ENCODE measurements at regions not wholly inside any gene's neighbourhood (a gene's known extent, or its start where the extent isn't known, plus 50 kb on each side); places are given as distances from the start of the nearest gene placed in this dataset.
"Not testable (repeated sequence)": the region's sequence is repeated elsewhere in the genome, so short reads cannot be mapped to it uniquely, and the experiment has no call there.

GRCh38 chr12:11542599-11542998, 106.9 kb upstream of the ETV6 start:
- H3K27ac Mint-ChIP-seq (ENCODE audit: unreplicated experiment) = no peak overlapping the region
- H3K4me1 Mint-ChIP-seq (ENCODE audit: low read depth) = peaks cover 27% of the 10 kb centered on the region
- no peaks in the 10 kb centered on the region for H3K36me3 Mint-ChIP-seq (ENCODE audit: low read depth)
- DNase-seq (ENCODE audit: low spot score) = no peak
- TF ChIP-seq CTCF (IDR thresholded peaks at IDR 0.05) = no peak
- H3K9me3 Mint-ChIP-seq (ENCODE audit: low read depth) = no peaks in the 10 kb centered on the region
- no peak overlapping the region for H3K4me3 Mint-ChIP-seq (ENCODE audit: unreplicated experiment)
- no peaks in the 10 kb centered on the region for H3K27me3 Mint-ChIP-seq (ENCODE audit: low read depth)

GRCh38 chr12:11543457-11544158, 105.9 kb upstream of the ETV6 start:
- no peak for TF ChIP-seq CTCF (IDR thresholded peaks at IDR 0.05)
- no peak overlapping the region for H3K27ac Mint-ChIP-seq (ENCODE audit: unreplicated experiment)
- no peak for DNase-seq (ENCODE audit: low spot score)
- peaks cover 27% of the 10 kb centered on the region for H3K4me1 Mint-ChIP-seq (ENCODE audit: low read depth)
- no peaks in the 10 kb centered on the region for H3K27me3 Mint-ChIP-seq (ENCODE audit: low read depth)
- H3K36me3 Mint-ChIP-seq (ENCODE audit: low read depth) = no peaks in the 10 kb centered on the region
- no peaks in the 10 kb centered on the region for H3K9me3 Mint-ChIP-seq (ENCODE audit: low read depth)
- H3K4me3 Mint-ChIP-seq (ENCODE audit: unreplicated experiment) = no peak overlapping the region

DNA sequence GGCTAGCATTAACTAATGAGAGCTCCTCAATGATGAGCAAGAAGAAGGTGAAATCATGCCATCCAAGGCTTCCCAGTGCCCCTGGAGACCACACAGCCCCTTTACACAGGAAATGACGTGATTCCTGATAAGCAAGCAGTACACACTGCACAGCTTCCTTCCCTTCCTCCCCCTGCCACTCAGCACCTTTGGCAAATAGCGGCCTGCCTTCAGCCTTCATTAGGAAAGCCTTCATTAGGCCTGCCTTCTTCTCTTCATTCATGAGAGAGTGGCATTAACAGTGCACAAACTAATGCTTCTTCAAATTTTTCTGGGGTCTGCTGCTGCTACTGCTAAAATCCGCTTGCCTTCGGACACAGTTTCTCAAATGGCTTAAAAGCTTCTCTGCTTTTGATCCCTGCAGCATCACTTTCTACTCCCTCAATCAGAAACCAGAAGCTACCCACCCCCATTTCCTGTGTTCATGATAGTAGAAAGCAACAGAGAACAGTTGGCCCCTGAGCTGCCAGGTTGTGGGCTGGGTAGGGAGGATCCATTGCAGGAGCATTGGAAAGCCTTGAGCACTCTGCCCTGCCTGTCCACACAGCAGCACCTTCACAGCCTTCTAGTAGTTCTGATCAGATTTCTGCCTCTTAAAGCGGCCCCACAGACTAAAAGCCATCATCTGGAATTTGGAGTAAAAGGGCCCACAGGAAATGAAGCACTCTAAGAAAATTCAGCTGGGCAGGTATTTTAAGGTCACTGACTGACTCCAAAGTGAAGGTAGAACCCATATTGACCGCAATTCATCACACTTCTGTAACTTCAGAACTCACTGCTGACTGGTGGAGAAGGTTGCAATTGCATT, 103.8 kb upstream of the ETV6 start:
- H3K4me1 Mint-ChIP-seq (ENCODE audit: low read depth) = peaks cover 27% of the 10 kb centered on the region
- H3K9me3 Mint-ChIP-seq (ENCODE audit: low read depth) = no peaks in the 10 kb centered on the region
- no peak for TF ChIP-seq CTCF (IDR thresholded peaks at IDR 0.05)
- H3K4me3 Mint-ChIP-seq (ENCODE audit: unreplicated experiment) = no peak overlapping the region
- H3K36me3 Mint-ChIP-seq (ENCODE audit: low read depth) = no peaks in the 10 kb centered on the region
- DNase-seq (ENCODE audit: low spot score) = no peak
- no peaks in the 10 kb centered on the region for H3K27me3 Mint-ChIP-seq (ENCODE audit: low read depth)
- H3K27ac Mint-ChIP-seq (ENCODE audit: unreplicated experiment) = no peak overlapping the region

- not testable (repeated sequence) for H3K27me3 Mint-ChIP-seq (ENCODE audit: low read depth); H3K9me3 Mint-ChIP-seq (ENCODE audit: low read depth); H3K36me3 Mint-ChIP-seq (ENCODE audit: low read depth); DNase-seq (ENCODE audit: low spot score); H3K4me3 Mint-ChIP-seq (ENCODE audit: unreplicated experiment); H3K27ac Mint-ChIP-seq (ENCODE audit: unreplicated experiment)
- H3K4me1 Mint-ChIP-seq (ENCODE audit: low read depth) = peaks cover 27% of the 10 kb centered on the region
Measured at GRCh38 chr12:11546582-11547270, 102.7 kb upstream of the ETV6 start.

DNA sequence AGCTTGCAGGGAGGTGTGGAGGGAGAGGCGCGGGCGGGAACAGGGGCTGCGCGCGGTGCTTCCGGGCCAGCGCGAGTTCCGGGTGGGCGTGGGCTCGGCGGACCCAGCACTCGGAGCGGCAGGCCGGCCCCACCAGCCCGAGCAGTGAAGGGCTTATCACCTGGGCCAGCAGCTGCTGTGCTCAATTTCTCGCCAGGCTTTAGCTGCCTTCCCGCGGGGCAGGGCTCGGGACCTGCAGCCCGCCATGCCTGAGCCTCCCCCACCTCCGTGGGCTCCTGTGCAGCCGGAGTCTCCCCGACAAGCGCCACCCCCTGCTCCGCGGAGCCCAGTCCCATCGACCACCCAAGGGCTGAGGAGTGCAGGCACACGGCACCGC, 102.2 kb upstream of the ETV6 start:
- not testable (repeated sequence) for DNase-seq (ENCODE audit: low spot score); H3K36me3 Mint-ChIP-seq (ENCODE audit: low read depth); H3K27ac Mint-ChIP-seq (ENCODE audit: unreplicated experiment); H3K27me3 Mint-ChIP-seq (ENCODE audit: low read depth); H3K4me3 Mint-ChIP-seq (ENCODE audit: unreplicated experiment); H3K9me3 Mint-ChIP-seq (ENCODE audit: low read depth)
- peaks cover 27% of the 10 kb centered on the region for H3K4me1 Mint-ChIP-seq (ENCODE audit: low read depth)

DNA sequence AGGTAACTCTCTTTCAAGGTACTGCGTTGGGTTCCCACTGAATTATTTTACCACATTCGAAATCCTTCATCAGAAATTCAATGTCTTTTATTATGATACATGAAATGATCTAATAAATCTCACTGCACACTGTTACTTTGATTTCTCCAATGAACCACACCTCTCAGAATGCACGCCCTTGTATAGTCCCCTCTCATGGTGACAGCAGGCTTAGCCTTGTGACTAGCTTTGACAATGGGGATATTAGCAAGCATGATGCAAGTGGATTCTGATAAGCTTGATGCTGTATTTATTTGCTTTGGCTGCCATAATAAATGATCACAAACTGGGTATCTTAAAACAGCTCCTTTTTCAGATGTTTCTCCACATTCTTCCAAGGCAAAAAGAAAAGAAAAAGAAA, 100.4 kb upstream of the ETV6 start:
- no peak overlapping the region for H3K27ac Mint-ChIP-seq (ENCODE audit: unreplicated experiment)
- no peak overlapping the region for H3K4me3 Mint-ChIP-seq (ENCODE audit: unreplicated experiment)
- TF ChIP-seq CTCF (IDR thresholded peaks at IDR 0.05) = no peak
- H3K36me3 Mint-ChIP-seq (ENCODE audit: low read depth) = no peaks in the 10 kb centered on the region
- DNase-seq (ENCODE audit: low spot score) = no peak
- H3K9me3 Mint-ChIP-seq (ENCODE audit: low read depth) = no peaks in the 10 kb centered on the region
- H3K4me1 Mint-ChIP-seq (ENCODE audit: low read depth) = peaks cover 23% of the 10 kb centered on the region
- peaks cover 3% of the 10 kb centered on the region for H3K27me3 Mint-ChIP-seq (ENCODE audit: low read depth)
